ENCODE measurements at regions not wholly inside any gene's neighbourhood (a gene's known extent, or its start where the extent isn't known, plus 50 kb on each side); places are given as distances from the start of the nearest gene placed in this dataset.

DNA sequence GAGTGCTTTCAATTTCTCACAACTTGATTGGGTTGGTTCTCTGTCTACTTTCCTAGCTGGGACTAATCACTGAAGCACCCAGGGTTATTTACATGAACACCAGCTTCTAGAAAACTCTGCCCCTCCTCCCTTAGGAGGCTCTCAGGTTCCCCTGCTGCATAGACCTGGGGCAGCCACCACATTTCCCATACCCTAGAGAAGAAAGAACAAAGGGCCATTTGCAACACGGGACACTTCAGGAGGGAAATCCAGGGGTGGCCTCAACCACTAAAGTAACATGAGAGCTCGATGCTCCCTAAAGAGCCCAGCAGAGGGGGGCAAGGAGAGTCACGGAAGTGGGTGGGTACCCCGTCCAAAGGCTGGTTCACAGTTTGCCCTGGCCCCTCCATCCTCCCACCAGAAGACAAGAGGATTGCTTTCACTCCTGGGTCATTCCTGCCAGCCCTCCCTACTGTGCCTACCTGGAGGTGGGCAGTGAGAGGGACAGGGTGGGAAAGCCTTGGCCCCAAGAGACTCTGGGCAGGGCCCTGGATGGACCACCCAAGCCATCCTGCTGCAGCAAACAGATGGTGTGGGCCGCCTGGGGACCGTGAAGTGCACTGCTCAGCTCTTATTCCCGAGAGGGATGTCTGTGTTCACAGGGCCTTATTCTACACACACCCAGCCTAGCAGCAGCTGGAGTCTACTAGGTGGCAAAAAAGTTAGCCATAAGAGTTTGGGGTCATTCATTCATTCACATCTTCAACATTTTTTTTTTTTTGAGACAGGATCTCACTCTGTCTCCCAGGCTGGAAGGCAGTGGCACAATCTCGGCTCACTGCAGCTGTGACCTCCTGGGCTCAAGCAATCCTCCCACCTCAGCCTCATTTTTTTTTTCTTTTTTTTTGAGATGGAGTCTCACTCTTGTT lies 392.1 kb downstream of the SOX9 start:
- Histone ChIP-seq H4K20me1 (ENCODE audit: insufficient read depth, low read length) (no peaks in the 10 kb centered on the region), H2AFZ (ENCODE audit: insufficient read depth, low read depth, low read length, poor library complexity, severe bottlenecking) (no peak overlapping the region), H3K27me3 (ENCODE audit: control insufficient read depth in 2 of 2, insufficient read depth in 2 of 2, low read length in 2 of 2) (no peaks in the 10 kb centered on the region), H3K9me3 (replicated peaks in 1 of 2; ENCODE audit: control insufficient read depth in 1 of 2, insufficient read depth in 1 of 2, low read length in 2 of 2) (no peaks in the 10 kb centered on the region), H3K79me2 (ENCODE audit: insufficient read depth, low read length) (no peaks in the 10 kb centered on the region), H3K27ac (ENCODE audit: low read depth in 1 of 2, low read length in 2 of 2) (no peak overlapping the region), H3K4me1 (ENCODE audit: control insufficient read depth in 1 of 2, insufficient read depth in 2 of 2, low read length in 2 of 2) (no peaks in the 10 kb centered on the region), H3K9ac (ENCODE audit: insufficient read depth, low read length, poor library complexity, severe bottlenecking) (no peak overlapping the region), H3K4me3 (replicated peaks in 1 of 3; ENCODE audit: low read depth in 2 of 3, low read length in 3 of 3) (no peak overlapping the region), H3K4me2 (replicated peaks; ENCODE audit: extremely low read depth, low read length, poor library complexity, severe bottlenecking) (no peak overlapping the region), H3K36me3 (replicated peaks in 1 of 2; ENCODE audit: control insufficient read depth in 1 of 2, insufficient read depth in 2 of 2, low read length in 2 of 2) (no peaks in the 10 kb centered on the region)
- DNase-seq: no peak
- Mint-ChIP-seq H3K4me3 (no peak overlapping the region), H3K36me3 (no peaks in the 10 kb centered on the region), H3K27ac (peak overlapping the region in 1 of 7 donors; percentile 45), H3K27me3 (ENCODE audit: low read depth in 3 of 3) (peaks cover 8 to 13% (median 11%) of the 10 kb centered on the region in 3 donors), H3K9me3 (peaks cover 0 to 4% (median 1%) of the 10 kb centered on the region in 7 donors), H3K4me1 (peaks cover 3% of the 10 kb centered on the region)
- intact Hi-C loops (cut with micrococcal nuclease): no loop called here
- 100% methylated on average over 2 of the region's 8 CpGs for WGBS (ENCODE audit: insufficient coverage)
- TF ChIP-seq, protein P1, sequence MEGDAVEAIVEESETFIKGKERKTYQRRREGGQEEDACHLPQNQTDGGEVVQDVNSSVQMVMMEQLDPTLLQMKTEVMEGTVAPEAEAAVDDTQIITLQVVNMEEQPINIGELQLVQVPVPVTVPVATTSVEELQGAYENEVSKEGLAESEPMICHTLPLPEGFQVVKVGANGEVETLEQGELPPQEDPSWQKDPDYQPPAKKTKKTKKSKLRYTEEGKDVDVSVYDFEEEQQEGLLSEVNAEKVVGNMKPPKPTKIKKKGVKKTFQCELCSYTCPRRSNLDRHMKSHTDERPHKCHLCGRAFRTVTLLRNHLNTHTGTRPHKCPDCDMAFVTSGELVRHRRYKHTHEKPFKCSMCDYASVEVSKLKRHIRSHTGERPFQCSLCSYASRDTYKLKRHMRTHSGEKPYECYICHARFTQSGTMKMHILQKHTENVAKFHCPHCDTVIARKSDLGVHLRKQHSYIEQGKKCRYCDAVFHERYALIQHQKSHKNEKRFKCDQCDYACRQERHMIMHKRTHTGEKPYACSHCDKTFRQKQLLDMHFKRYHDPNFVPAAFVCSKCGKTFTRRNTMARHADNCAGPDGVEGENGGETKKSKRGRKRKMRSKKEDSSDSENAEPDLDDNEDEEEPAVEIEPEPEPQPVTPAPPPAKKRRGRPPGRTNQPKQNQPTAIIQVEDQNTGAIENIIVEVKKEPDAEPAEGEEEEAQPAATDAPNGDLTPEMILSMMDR (IDR thresholded peaks at IDR 0.05): no peak

- WGBS (ENCODE audit: insufficient coverage): 96% methylated on average over 4 of the region's 7 CpGs
- Histone ChIP-seq H3K9me3 (replicated peaks in 1 of 2; ENCODE audit: control insufficient read depth in 1 of 2, insufficient read depth in 1 of 2, low read length in 2 of 2) (no peaks in the 10 kb centered on the region), H2AFZ (ENCODE audit: insufficient read depth, low read depth, low read length, poor library complexity, severe bottlenecking) (no peak overlapping the region), H3K4me3 (replicated peaks in 1 of 3; ENCODE audit: low read depth in 2 of 3, low read length in 3 of 3) (no peak overlapping the region), H4K20me1 (ENCODE audit: insufficient read depth, low read length) (no peaks in the 10 kb centered on the region), H3K36me3 (replicated peaks in 1 of 2; ENCODE audit: control insufficient read depth in 1 of 2, insufficient read depth in 2 of 2, low read length in 2 of 2) (no peaks in the 10 kb centered on the region), H3K27me3 (ENCODE audit: control insufficient read depth in 2 of 2, insufficient read depth in 2 of 2, low read length in 2 of 2) (peaks cover 0 to 8% of the 10 kb centered on the region in 2 donors), H3K4me1 (ENCODE audit: control insufficient read depth in 1 of 2, insufficient read depth in 2 of 2, low read length in 2 of 2) (no peaks in the 10 kb centered on the region), H3K4me2 (replicated peaks; ENCODE audit: extremely low read depth, low read length, poor library complexity, severe bottlenecking) (no peak overlapping the region), H3K27ac (ENCODE audit: low read depth in 1 of 2, low read length in 2 of 2) (no peak overlapping the region), H3K9ac (ENCODE audit: insufficient read depth, low read length, poor library complexity, severe bottlenecking) (no peak overlapping the region), H3K79me2 (ENCODE audit: insufficient read depth, low read length) (no peaks in the 10 kb centered on the region)
- no peak for DNase-seq
- Mint-ChIP-seq H3K27ac (no peak overlapping the region), H3K27me3 (ENCODE audit: low read depth in 3 of 3) (peaks cover 8 to 21% (median 21%) of the 10 kb centered on the region in 3 donors), H3K36me3 (no peaks in the 10 kb centered on the region), H3K4me1 (peaks cover 3% of the 10 kb centered on the region), H3K9me3 (peaks cover 0 to 4% (median 1%) of the 10 kb centered on the region in 7 donors), H3K4me3 (no peak overlapping the region)
- intact Hi-C loops (cut with micrococcal nuclease): no loop called here
- TF ChIP-seq, protein P1 (IDR thresholded peaks at IDR 0.05): no peak
Observed at GRCh38 chr17:72514321-72514861, 393.6 kb downstream of the SOX9 start.
